Endothelial cell of umbilical vein (primary cell): ENCODE measurements at regions not wholly inside any gene's neighbourhood (a gene's known extent, or its start where the extent isn't known, plus 50 kb on each side); places are given as distances from the start of the nearest gene placed in this dataset.

Experiments used
- CTCF ChIP-seq, 2 donors: IDR thresholded peaks; 1 replicate in 1 of 2; 2 replicates in 1 of 2; pipeline ENCODE4 v1.5.1; 2011; ENCODE audit warnings: low read length in 2 of 2, mild to moderate bottlenecking in 2 of 2, moderate library complexity in 2 of 2, control low read depth in 1 of 2, inconsistent platforms in 1 of 2, low read depth in 1 of 2; ENCODE audit not compliant: insufficient read depth in 1 of 2; ENCODE audit errors: extremely low read depth in 1 of 2
- EZH2 ChIP-seq: IDR thresholded peaks from 2 replicates; pipeline ENCODE4 v1.6.1; 2012; ENCODE audit warnings: borderline replicate concordance, low read depth, mild to moderate bottlenecking, moderate library complexity, low read length, inconsistent platforms; ENCODE audit not compliant: severe bottlenecking
- FOS ChIP-seq: IDR thresholded peaks from 2 replicates; pipeline ENCODE4 v1.6.1; 2011; ENCODE audit warnings: mild to moderate bottlenecking, low read length, moderate library complexity, borderline replicate concordance; ENCODE audit not compliant: insufficient read depth
- GATA2 ChIP-seq: IDR thresholded peaks from 2 replicates; pipeline ENCODE4 v1.7.0; 2011; ENCODE audit warnings: low read depth, mild to moderate bottlenecking, moderate library complexity, mixed read lengths, low read length; ENCODE audit not compliant: insufficient read length, insufficient read depth
- JUN ChIP-seq: IDR thresholded peaks from 2 replicates; pipeline ENCODE4 v1.6.1; 2011; ENCODE audit warnings: borderline replicate concordance, low read depth; ENCODE audit not compliant: insufficient read length, insufficient read depth
- MYC ChIP-seq: IDR thresholded peaks from one replicate; pipeline ENCODE4 v1.6.1; 2011; ENCODE audit warnings: mild to moderate bottlenecking, low read depth, low read length
- POLR2A ChIP-seq: IDR thresholded peaks from 2 replicates; pipeline ENCODE4 v1.6.1; 2012; ENCODE audit warnings: low read depth, mild to moderate bottlenecking, control low read depth, low read length
- POLR2AphosphoS5 ChIP-seq: IDR thresholded peaks from 2 replicates; pipeline ENCODE4 v1.6.1; 2012; ENCODE audit warnings: low read depth, mild to moderate bottlenecking, control low read depth, low read length, moderate library complexity; ENCODE audit not compliant: insufficient read depth
- TF ChIP-seq, protein P1 (sequence below): IDR thresholded peaks from 2 replicates; pipeline ENCODE4 v1.6.1; 2011; ENCODE audit not compliant: insufficient read depth, insufficient read length

GRCh38 chr3:128551867-128552266 is 58.9 kb upstream of the GATA2 start:
- TF ChIP-seq CTCF (IDR thresholded peaks at IDR 0.05; ENCODE audit: extremely low read depth in 1 of 2, insufficient read depth in 1 of 2, low read depth in 1 of 2, low read length in 2 of 2) (no peak), EZH2 (no peak), POLR2A (no peak), JUN (no peak), POLR2AphosphoS5 (no peak), MYC (no peak), GATA2 (no peak), FOS (no peak)
- TF ChIP-seq, protein P1, sequence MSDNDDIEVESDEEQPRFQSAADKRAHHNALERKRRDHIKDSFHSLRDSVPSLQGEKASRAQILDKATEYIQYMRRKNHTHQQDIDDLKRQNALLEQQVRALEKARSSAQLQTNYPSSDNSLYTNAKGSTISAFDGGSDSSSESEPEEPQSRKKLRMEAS = no peak
